Stimulated activated CD4-positive, alpha-beta T cell treated with anti-CD3 and anti-CD28 coated beads, Interleukin-4, amount 100 ng/mL, for 24 hours (primary cell): ENCODE measurements at regions not wholly inside any gene's neighbourhood (a gene's known extent, or its start where the extent isn't known, plus 50 kb on each side); places are given as distances from the start of the nearest gene placed in this dataset.
"Not testable (repeated sequence)": the region's sequence is repeated elsewhere in the genome, so short reads cannot be mapped to it uniquely, and the experiment has no call there.

ENCODE experiments used
- DNase-seq: peaks from one replicate; pipeline ENCODE4 v3.0.0-alpha.2; 2020

- DNase-seq: no peak
Measured at GRCh38 chr7:152501506-152501905, 65.7 kb upstream of the KMT2C start.

- DNase-seq: not testable (repeated sequence)
Measured at GRCh38 chr7:152499969-152500368, 64.2 kb upstream of the KMT2C start.

- DNase-seq: no peak
Measured at GRCh38 chr7:152495867-152496266, 60.1 kb upstream of the KMT2C start.

GRCh38 chr7:152492952-152493351, 57.1 kb upstream of the KMT2C start:
- DNase-seq: no peak

GRCh38 chr7:152489044-152489443, 53.2 kb upstream of the KMT2C start:
- no peak for DNase-seq

- no peak for DNase-seq
Measured at GRCh38 chr7:152486968-152487367, 51.2 kb upstream of the KMT2C start.

- no peak for DNase-seq
Measured at GRCh38 chr7:152485826-152486225, 50.0 kb upstream of the KMT2C start.
